Liver (tissue), 3 donors: ENCODE measurements at regions not wholly inside any gene's neighbourhood (a gene's known extent, or its start where the extent isn't known, plus 50 kb on each side); places are given as distances from the start of the nearest gene placed in this dataset.

Source experiments
- ATF3 ChIP-seq: IDR thresholded peaks from 2 replicates; pipeline ENCODE4 v1.6.1; 2016; ENCODE audit warnings: antibody characterized with exemption
- CTCF ChIP-seq: fragments of 150-350 bp; IDR thresholded peaks from 2 replicates; pipeline ENCODE4 v1.5.1; 2017; ENCODE audit warnings: improper control_type of control experiment, low read depth, low read length; ENCODE audit not compliant: missing input control
- EGR1 ChIP-seq, 2 donors: IDR thresholded peaks; 2 replicates each; pipeline ENCODE4 v1.6.1; 2016 to 2018; ENCODE audit warnings: antibody characterized with exemption in 2 of 2, low read depth in 2 of 2
- HNF4A ChIP-seq, 2 donors: conservative IDR thresholded peaks; 2 replicates each; pipeline ENCODE4 v1.6.1; 2016; ENCODE audit warnings: antibody characterized with exemption in 2 of 2, mild to moderate bottlenecking in 2 of 2
- MAX ChIP-seq: IDR thresholded peaks from 2 replicates; pipeline ENCODE4 v1.6.1; 2016; ENCODE audit warnings: antibody characterized with exemption
- RAD21 ChIP-seq, 2 donors: IDR thresholded peaks; 2 replicates each; pipeline ENCODE4 v1.6.1; 2016; ENCODE audit warnings: antibody characterized with exemption in 2 of 2, mild to moderate bottlenecking in 2 of 2
- REST ChIP-seq: IDR thresholded peaks from 2 replicates; pipeline ENCODE4 v1.6.1; 2016; ENCODE audit warnings: antibody characterized with exemption, mild to moderate bottlenecking
- RXRA ChIP-seq, 2 donors: IDR thresholded peaks; 2 replicates each; pipeline ENCODE4 v1.6.1; 2017 to 2018; ENCODE audit warnings: antibody characterized with exemption in 2 of 2, mild to moderate bottlenecking in 1 of 2
- donor health status: healthy.
- donor health status: healthy.

GRCh38 chr1:47707503-47707902 lies 269.7 kb downstream of the FOXD2 start:
- TF ChIP-seq CTCF (no peak), ATF3 (no peak), HNF4A (conservative IDR thresholded peaks at IDR 0.05) (no peak), MAX (no peak), RAD21 (IDR thresholded peaks at IDR 0.05) (no peak), EGR1 (IDR thresholded peaks at IDR 0.05; ENCODE audit: low read depth in 2 of 2) (no peak), REST (no peak), RXRA (IDR thresholded peaks at IDR 0.05) (no peak)
